ENCODE measurements at regions not wholly inside any gene's neighbourhood (a gene's known extent, or its start where the extent isn't known, plus 50 kb on each side); places are given as distances from the start of the nearest gene placed in this dataset.

DNA sequence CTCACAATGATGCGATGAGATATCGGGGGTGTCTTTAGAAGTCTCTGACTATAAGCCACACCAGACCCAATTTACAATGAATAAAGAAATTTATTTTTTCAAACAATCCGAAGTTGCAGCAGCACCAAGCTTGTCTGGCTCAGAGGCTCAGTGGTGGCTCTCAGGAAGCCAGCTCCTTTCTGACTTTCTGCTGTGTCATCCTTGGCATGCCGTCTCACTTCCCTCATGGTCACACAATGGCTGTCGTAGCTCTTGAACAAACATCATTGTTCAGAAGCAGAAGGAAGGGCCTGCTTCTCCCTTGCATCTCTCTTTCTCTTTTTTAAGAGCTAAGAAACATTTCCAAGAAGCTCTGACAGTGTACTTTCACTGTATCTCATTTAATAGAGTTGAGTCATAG, 299.0 kb downstream of the DOK5 start:
- TF ChIP-seq YY1 (IDR thresholded peaks at IDR 0.05; ENCODE audit: insufficient read depth, insufficient read length) (no peak), SUZ12 (IDR thresholded peaks at IDR 0.05; ENCODE audit: extremely low read depth, insufficient read depth, insufficient read length) (no peak)
